GM12892 (cell line): ENCODE measurements at regions not wholly inside any gene's neighbourhood (a gene's known extent, or its start where the extent isn't known, plus 50 kb on each side); places are given as distances from the start of the nearest gene placed in this dataset.
"Not testable (repeated sequence)": the region's sequence is repeated elsewhere in the genome, so short reads cannot be mapped to it uniquely, and the experiment has no call there.

Experiments used
- DNase-seq: peaks from one replicate; pipeline ENCODE4 v3.0.0; 2011; ENCODE audit not compliant: insufficient read length
- FAIRE-seq: peaks from 2 replicates; lab custom pipeline; 2011; peaks lifted over from hg19 to GRCh38; lab: Jason Lieb, UNC

DNA sequence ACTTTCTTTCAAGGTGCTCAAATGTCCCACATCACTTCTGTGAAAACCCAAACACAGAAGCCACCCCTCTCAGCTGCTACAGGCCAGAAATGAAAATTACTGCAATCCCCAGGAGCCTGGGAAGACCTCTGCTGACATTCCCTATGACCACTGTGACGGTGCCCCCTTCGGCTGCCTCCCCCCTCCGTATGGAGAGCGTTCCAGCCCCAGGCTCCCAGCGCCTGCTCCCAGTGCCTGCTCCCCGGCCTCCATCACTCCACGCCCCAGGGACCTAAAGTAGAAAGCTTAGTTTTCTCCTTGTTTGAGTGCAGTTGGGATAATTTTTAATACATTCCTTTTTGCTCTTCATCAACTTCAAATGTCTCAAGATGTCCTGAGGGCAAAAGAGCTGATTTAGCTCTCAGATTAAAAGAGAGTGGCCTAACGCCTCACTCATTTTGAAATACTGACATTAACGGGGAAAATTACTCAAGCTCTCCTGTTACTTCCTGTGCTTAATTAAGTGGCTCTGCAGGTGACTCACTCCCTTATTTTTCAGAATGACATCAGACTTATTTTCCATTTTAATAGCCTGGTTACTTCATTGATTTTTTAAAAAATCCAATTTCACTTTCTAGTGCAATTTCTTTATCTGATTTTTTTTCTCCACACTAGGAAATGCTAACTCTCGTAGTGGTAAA is 112.8 kb upstream of the PLGLB2 start:
- not testable (repeated sequence) for DNase-seq, FAIRE-seq

DNA sequence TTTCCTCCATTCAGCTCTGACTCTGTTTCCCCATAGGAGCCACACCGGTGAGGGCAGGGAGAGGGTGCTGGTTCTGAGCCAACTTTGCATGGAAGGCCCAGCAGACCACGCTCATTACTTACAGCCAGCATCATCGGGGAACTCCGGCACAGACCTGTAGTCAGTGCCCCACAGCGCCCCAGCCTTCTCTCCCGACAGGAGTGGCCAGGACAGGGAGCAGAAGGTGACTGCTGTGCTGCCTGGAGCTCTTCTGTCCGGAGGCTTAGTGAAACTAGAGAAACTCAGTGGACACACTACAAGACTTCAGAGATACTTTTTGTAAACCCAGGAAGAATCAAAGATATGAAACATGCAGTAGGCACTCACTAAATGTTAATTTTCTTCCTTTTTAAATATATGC is 111.6 kb upstream of the PLGLB2 start:
- DNase-seq, FAIRE-seq: not testable (repeated sequence)

DNA sequence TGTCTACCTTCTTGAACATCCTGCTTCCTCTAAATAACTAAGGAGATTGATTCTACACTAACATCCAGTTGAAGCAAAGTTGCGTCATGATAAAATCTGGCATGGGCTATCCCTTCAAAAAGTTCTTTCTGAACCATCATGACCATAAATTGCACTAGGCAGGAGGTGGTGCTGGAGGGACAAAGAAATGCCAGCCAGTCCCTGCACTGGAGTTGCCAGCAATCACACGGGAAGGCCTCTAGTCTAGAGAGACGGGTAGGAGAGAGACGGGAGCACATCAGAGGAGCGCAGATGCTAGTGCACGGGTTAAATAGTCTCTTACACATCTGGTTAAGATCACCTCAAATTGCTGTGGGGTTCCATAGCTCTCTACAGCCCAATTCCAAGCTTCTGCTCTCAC is 111.2 kb upstream of the PLGLB2 start:
- DNase-seq, FAIRE-seq: not testable (repeated sequence)

DNA sequence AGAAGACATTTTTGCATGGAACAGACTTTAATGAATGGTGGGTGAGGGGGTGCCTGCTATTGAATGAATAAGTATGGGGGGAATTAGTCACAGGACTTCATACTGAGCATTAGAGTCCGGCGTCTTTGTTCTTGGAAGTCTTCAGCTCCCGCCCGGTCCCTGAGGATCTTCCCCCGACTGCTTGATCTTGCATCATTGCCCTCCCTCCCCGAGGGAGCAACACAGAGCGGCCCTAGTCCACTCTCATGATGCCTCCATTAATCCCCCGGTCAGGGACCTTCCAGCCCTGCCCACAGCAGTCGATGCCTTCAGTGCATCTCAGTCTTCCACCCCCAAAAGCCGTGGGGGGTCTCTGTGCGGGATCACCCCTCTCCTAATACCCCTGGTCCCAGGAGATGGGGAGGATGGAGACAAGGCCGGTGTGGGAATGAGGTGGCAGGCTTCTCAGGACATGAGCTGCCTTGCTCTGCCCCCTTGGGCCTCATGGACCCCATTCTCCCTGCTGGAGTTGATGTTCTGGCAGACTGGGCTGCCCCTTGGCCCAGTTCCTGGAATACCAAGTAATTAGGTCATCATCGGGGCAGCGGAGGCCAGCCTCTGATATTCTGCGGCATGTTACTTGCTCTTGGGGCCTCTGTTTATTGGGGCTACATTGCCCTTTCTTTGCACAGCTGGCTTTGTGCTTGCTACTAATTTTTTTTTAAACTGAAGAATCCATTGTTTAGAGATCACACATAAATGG is 110.5 kb upstream of the PLGLB2 start:
- DNase-seq, FAIRE-seq: not testable (repeated sequence)

DNA sequence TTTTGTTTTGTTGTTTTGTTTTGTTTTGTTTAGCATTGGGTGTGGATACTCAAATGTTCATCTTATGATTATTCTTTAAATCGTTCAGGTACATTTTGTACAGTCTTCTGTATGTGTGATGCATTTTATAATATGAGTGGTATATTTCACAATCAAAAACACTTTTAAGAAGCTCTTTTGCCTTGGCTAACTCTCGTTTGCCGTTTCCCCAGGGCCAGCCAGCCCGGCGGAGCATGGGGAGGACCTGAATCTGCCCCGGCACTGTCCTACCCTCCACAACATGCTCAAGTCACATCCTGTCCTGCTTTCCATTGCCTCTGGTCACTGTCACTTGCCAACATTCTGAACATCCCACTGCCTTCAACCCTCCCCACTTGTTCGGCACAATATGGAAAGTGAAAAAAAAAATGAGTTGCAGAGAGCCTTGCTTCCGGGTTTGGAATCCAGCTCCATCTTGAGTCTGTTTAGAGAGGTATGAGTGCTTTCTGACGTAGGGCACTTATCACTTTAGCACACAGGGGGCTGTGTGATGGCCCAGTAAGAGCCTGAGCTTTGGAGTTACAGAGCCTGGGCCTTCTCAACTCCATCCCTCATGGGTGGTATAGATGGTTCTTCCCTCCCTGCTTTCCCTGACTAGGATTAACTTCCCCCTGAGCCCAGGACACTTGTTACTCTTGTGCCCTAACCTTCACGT is 109.6 kb upstream of the PLGLB2 start:
- DNase-seq, FAIRE-seq: not testable (repeated sequence)

DNA sequence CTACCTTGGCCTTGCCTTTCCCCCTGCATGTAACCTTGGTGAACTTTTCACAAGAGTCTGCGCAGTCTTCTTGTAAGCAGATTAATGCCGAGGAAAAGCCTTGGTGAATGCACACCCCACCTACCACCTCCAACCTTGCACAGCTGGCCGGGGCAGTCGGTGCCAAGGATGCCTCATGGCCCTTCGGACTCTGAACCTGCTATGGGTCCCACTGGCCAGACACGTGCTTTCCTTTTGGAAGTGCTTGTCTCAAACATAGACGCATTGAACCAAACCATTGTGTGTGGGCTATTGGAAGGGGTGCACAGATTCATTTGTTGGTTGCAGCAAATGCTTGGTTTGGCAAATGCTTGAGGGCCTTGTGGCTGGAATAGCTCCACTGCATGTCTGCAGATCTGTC is 109.0 kb upstream of the PLGLB2 start:
- FAIRE-seq, DNase-seq: not testable (repeated sequence)

DNA sequence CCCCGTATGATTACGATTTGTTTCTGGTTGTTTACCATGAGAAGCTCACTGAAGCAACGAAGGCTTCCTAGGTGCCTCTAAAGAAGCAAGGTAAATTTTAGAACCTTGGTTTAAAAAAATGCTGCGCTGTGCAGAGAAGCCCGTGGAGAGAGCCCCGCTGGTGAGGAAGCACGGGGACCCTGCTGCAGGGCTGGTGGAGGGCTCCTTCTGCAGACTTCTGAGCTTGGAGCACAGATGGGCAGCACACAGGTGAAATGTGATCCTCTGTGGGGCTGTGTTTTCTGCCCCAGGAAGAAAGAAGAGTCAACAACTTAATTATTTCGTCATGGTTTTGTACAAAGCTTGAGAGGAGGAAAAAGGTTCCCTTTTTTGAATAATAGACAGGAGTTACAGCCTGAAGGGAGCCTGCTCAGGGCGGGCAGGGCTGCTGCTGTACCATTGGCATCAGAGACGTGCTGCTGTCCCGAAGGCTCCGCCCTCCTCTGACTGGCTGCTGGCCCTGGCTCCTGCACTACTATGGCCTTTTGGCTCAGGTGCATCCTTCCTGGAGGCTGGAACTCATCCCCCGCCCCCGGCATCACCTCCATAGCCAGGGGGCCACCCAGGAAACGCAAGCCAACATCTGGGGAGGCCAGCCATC is 108.0 kb upstream of the PLGLB2 start:
- FAIRE-seq, DNase-seq: not testable (repeated sequence)

DNA sequence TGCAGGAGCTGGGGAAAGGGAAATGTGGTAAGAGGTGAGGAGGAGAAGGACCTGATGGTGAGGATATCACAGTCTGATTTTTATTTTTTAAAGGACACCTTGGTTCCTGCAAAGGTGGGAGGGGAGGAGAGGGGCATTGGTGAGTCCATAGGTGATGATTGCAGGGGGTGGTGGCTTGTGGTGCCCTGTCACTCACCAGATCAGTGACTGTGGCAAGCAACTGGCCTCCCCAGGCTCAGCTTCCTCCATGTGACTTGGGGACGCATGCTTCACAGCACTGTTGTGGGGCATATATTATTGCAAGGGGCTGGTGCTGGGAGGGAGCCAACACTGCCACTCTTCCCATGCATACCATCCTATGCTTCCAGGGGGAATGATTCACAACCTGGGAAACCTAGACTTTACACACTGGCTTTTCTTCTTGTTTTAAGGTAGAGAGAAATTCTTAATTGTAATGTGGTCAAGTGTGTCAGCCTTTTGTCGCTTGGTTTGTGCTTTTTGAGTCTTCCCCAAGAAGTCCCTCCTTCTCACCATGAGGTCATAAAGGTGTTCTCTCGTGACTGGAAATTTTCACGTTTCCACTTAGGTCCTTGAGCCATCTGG is 106.8 kb upstream of the PLGLB2 start:
- DNase-seq, FAIRE-seq: not testable (repeated sequence)

DNA sequence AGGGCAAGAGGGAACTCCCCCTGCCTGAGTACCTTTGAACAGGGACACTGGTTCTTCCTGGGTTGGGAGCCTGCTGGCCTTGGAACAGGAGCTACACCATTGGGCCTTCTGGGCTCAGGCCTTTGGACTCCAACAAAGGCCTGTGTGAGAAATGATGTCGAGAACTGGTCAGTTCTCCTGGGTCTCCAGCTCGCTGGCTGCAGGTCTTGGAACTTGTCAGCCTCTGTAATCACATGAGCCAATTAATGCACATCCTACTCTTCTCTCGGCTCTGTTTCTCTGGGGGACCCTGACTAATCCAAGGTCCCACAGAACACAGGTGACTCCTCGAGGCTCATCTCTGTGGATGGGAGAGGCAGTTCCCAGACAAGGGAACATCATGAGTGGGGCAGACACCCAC is 104.7 kb upstream of the PLGLB2 start:
- FAIRE-seq, DNase-seq: not testable (repeated sequence)

DNA sequence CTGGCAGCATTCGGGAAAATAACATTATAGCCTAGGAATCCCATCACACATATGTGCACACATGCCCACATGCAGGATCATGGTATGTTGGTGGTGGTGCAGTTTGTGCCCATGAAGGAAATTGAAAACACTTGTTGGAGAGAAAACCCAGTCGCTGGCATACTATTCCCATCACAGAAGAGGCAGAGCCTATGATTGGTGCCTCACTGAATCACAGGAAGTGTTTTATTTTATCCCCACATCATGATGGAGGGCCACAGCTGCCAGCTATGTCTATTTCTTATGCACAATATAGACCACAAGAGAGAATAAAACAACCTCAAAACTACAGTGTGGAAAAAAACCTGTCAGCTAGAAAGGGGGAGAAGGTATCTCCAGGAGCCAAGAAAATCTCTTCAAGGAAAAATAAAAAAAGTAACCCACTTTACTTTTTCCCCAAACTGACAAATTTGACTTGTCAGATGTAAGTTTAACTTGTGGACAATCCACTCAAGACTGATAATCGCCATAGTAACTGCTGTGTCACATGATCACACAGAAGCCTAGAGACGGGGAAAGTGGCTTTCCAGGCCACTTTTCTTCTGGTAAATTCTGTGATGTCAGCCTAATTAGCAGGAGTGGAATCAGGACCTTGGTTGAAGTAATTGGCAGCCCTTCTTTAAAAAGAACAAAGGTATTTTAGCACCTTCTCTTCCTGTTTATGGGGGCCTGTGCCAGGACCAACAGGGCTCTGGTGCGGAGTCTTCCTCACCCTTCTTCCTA is 100.0 kb upstream of the PLGLB2 start:
- not testable (repeated sequence) for DNase-seq, FAIRE-seq

DNA sequence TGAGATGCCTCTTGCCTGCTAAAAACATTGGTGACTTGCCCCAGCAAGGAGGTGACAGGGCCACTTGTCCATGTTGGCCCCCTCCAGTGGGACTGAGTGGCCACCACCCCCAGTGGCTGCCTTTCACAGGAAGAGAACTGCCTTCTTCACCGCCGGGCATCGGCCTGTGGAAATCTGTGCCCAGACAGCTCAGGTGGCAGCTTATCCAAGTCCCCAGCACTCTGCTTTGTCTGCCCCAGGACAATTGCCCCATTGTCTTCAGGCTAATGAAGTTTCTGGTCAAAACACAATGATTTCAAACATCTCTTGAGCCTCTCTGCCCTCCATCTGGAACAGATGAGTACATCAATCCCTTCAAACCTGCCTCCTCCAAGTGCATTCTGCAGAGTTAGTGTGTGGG is 99.1 kb upstream of the PLGLB2 start:
- DNase-seq, FAIRE-seq: not testable (repeated sequence)

DNA sequence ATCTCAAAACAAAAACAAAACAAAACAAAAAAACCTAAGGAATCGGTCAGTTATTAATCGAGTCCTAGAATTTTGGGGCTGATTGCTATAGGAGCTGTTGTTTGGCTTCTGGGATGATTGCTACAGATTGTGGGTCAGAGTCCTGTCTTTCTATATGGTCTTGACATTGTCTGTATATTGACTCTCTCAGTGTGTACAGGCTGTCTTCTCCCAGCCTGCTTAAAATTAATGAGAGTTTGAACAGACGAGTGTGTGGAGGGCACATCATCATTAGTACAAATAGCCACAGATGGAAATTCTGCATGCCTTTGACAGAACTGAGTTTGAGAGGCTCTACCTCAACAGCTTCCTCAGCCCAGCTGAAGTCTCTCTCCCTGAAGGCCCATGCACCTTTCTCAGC is 98.0 kb upstream of the PLGLB2 start:
- FAIRE-seq, DNase-seq: not testable (repeated sequence)

DNA sequence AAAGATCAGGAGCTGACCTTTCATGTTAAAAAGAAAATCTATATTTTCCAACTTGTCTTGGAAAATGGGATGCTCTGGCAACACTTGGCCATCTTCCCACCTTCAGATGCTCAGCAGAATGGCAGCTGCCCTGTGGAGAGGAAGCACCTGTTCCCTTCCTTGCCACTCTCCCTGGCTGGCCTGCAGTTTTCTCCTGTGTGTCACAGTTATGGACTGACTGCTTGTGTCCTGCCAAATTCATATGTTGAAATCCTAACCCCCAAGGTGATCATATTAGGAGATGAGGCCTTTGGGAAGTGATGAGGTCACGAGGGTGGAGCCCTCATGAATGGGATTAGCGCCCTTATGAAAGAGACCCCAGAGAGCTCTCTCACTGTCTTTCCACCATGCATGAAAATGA is 97.0 kb upstream of the PLGLB2 start:
- not testable (repeated sequence) for DNase-seq, FAIRE-seq

DNA sequence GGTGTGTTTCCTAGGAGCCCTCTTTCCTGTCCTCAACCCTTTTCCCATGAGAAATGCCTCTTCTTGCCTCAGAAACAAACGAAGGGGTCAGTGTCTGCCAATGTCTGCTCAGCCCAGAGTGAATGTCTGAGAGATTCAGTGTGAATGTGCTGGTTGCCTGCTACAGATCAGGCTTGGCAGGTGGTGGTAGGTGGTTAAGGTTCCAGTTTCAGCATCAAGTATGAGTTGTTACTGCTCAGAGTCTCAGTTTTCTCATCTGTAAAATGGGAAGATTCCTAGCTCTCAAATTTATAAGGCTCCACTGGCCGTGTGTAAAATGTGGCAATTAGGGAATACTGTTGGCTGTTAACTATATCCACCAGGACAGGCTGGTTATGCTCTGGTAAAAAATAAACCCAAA is 96.3 kb upstream of the PLGLB2 start:
- not testable (repeated sequence) for DNase-seq, FAIRE-seq

DNA sequence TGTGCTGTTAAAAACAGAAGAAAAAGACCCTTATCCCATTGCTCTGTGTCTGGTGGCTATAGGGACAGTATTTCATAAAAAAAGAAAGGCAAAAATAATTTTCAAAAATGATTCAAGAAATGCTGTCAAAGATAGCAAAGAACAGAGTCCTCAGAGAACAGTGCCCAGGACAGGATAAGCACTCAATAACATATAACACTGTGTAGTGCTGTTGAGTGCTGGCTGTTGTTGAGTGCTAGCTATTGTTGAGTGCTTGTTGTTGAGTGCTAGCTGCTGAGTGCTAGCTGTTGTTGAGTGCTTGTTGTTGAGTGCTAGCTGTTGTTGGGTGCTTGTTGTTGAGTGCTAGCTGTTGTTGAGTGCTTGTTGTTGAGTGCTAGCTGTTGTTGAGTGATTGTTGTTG is 94.5 kb upstream of the PLGLB2 start:
- not testable (repeated sequence) for FAIRE-seq, DNase-seq

DNA sequence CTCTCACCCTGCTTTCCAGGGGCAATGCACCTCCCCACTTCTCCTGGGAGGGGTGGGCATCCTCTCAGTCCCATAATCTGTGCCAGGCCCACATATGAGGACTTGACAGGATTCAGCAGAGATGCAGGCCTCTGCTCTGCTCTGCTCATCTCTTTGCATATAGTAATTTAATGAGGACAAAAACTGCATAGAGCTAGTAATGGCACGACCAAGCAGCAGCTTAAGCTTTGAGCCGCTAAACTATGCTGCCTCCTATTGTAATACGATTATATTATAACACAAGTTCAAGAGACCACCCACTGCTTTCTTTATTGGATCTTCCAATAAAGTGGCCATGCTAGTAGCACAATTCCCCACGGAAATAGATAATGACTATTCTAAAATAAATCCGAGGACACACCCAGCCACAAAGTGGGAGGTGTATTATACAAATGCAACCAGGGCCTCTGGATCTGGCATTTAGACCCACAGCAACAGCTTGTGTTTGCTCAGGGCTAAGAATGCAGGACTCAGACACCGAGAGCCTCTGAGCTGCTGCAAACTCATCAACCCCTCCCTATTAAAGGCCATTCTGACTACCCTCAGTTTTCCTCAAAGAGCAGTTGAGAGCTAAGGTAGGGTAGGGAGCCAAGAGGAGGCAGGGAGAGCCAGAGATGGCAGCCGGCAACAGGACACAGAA is 93.6 kb upstream of the PLGLB2 start:
- not testable (repeated sequence) for FAIRE-seq, DNase-seq

DNA sequence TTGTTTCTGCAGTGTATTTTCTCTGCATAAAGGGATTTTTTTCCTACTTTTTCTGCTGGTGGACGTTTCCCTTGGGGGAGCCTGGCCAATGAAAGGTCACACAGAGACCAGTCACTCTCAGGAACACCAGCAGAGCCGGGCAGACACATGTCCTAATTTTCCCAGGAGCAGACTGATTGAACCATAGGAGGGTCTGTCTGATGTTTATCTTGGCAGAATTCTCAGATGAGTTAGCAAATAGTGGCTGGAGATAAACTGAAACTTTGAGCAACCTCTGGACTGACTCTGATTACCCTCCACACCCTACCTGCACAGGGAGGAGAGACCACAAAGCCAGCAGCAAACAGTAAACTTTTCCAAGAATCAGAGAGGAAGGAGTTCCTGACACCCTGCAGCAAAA is 90.0 kb upstream of the PLGLB2 start:
- not testable (repeated sequence) for DNase-seq, FAIRE-seq

DNA sequence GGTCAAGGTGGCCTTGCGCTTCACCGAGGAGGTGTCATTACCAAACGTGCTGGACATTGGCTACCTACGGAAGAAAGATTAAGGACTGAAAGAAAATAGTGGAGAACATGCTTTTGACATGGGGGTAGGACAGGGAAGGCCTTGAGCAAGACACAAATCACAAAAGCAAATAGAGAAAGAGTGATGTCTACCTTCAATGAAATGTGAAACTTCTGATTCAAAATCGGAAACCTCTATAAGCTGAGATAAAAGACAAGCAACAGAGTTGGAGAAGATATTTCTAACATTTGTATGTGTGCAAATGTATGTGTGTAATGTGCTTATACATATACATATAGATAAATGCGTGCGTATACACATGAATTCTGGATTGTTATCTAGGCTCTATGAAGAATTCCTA is 89.5 kb upstream of the PLGLB2 start:
- FAIRE-seq, DNase-seq: not testable (repeated sequence)
